GM18499 (cell line): ENCODE measurements at regions not wholly inside any gene's neighbourhood (a gene's known extent, or its start where the extent isn't known, plus 50 kb on each side); places are given as distances from the start of the nearest gene placed in this dataset.

Source experiments
- ATAC-seq: cut with Tn5 transposase; IDR thresholded peaks from one replicate; pipeline ENCODE4 v1.9.1; 2021; ENCODE audit warnings: moderate number of reproducible peaks; ENCODE audit not compliant: insufficient read depth, unreplicated experiment

- ATAC-seq: no peak
Measured at GRCh38 chr2:222146488-222146887, 152.3 kb downstream of the PAX3 start.

- no peak for ATAC-seq
Measured at GRCh38 chr2:222142027-222142426, 156.8 kb downstream of the PAX3 start.

- ATAC-seq: no peak
Measured at GRCh38 chr2:222136106-222136630, 162.6 kb downstream of the PAX3 start.

GRCh38 chr2:222134654-222135053, 164.1 kb downstream of the PAX3 start:
- ATAC-seq: no peak

GRCh38 chr2:222133897-222134296, 164.9 kb downstream of the PAX3 start:
- ATAC-seq: no peak

GRCh38 chr2:222130855-222131254, 167.9 kb downstream of the PAX3 start:
- ATAC-seq: no peak

GRCh38 chr2:222127660-222128059, 171.1 kb downstream of the PAX3 start:
- ATAC-seq: no peak

GRCh38 chr2:222120933-222121332, 177.9 kb downstream of the PAX3 start:
- ATAC-seq: no peak

- ATAC-seq: no peak
Measured at GRCh38 chr2:222115296-222115695, 183.5 kb downstream of the PAX3 start.

- no peak for ATAC-seq
Measured at GRCh38 chr2:222108957-222109585, 189.7 kb downstream of the PAX3 start.

GRCh38 chr2:222108497-222108896, 190.3 kb downstream of the PAX3 start:
- ATAC-seq: no peak

- no peak for ATAC-seq
Measured at GRCh38 chr2:222105046-222105445, 193.8 kb downstream of the PAX3 start.

- no peak for ATAC-seq
Measured at GRCh38 chr2:222102575-222103349, 196.0 kb downstream of the PAX3 start.

GRCh38 chr2:222100704-222101699, 197.8 kb downstream of the PAX3 start:
- no peak for ATAC-seq

- no peak for ATAC-seq
Measured at GRCh38 chr2:222088561-222088960, 210.2 kb downstream of the PAX3 start.

- ATAC-seq: no peak
Measured at GRCh38 chr2:222087998-222088397, 210.8 kb downstream of the PAX3 start.

GRCh38 chr2:222082201-222082600, 216.6 kb downstream of the PAX3 start:
- ATAC-seq: no peak

- ATAC-seq: no peak
Measured at GRCh38 chr2:222080141-222080540, 218.7 kb downstream of the PAX3 start.

GRCh38 chr2:222076973-222077690, 221.7 kb downstream of the PAX3 start:
- ATAC-seq: no peak

- ATAC-seq: no peak
Measured at GRCh38 chr2:222074674-222075073, 224.1 kb downstream of the PAX3 start.
